ENCODE measurements at regions not wholly inside any gene's neighbourhood (a gene's known extent, or its start where the extent isn't known, plus 50 kb on each side); places are given as distances from the start of the nearest gene placed in this dataset.

GRCh38 chr22:47976219-47976618 lies 1213.8 kb downstream of the TBC1D22A start:
- TF ChIP-seq CTCF (tag by site-specific recombination; IDR thresholded peaks at IDR 0.05) (no peak), REST (tag by site-specific recombination; IDR thresholded peaks at IDR 0.05) (no peak), ZNF274 (IDR thresholded peaks at IDR 0.05; ENCODE audit: low read length) (no peak), ZNF274 (tag by site-specific recombination; IDR thresholded peaks at IDR 0.05; ENCODE audit: borderline replicate concordance) (no peak), ZNF48 (tag by site-specific recombination; IDR thresholded peaks at IDR 0.05) (no peak), WT1 (tag by site-specific recombination; IDR thresholded peaks at IDR 0.05) (no peak)
